ENCODE measurements at regions not wholly inside any gene's neighbourhood (a gene's known extent, or its start where the extent isn't known, plus 50 kb on each side); places are given as distances from the start of the nearest gene placed in this dataset.
"Not testable (repeated sequence)": the region's sequence is repeated elsewhere in the genome, so short reads cannot be mapped to it uniquely, and the experiment has no call there.

DNA sequence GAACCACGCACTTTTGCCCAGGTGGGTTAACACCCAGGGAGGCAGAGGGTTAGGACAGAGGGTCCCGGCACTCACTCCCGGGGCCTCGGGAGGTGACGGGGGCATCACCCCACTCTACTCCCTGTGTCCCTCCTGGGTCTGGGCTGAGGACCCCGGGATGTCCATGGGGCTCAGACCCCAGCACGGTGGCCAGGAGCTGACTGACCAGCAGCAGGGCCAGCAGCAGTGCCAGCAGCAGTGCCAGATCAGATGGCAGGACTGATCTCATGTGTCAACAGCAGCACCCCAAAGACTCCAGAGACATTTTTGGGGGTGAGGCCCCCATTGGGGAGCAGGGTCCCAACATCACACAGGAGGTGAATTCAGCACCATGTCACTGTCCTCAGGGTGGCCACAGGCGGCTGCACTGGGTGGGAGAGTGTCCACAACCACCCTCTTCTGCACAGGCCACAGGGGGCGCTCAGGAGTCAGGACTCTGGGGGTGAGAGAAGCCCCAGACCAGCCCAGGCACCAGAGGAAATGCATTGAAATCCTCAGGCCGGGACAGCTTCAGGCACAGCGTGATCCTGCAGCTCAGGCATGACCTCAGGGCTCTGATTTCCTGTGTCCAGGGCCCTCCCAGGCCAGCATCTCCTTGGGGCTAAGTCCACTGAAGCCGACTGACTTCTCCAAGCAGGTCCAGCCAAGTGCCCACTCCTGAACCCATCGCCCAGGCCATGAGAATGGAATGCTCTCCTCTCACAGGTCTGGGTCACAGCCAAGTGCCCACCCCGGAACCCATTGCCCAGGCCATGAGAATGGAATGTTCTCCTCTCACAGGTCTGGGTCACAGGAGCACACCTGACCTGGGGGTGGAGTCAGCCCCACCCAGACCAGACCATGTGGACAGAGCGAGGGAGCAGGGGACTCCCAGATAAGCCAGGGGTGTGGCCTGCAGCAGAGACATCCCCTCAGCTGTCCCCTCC lies 87.2 kb upstream of the SFSWAP start:
- TF ChIP-seq, protein P1, sequence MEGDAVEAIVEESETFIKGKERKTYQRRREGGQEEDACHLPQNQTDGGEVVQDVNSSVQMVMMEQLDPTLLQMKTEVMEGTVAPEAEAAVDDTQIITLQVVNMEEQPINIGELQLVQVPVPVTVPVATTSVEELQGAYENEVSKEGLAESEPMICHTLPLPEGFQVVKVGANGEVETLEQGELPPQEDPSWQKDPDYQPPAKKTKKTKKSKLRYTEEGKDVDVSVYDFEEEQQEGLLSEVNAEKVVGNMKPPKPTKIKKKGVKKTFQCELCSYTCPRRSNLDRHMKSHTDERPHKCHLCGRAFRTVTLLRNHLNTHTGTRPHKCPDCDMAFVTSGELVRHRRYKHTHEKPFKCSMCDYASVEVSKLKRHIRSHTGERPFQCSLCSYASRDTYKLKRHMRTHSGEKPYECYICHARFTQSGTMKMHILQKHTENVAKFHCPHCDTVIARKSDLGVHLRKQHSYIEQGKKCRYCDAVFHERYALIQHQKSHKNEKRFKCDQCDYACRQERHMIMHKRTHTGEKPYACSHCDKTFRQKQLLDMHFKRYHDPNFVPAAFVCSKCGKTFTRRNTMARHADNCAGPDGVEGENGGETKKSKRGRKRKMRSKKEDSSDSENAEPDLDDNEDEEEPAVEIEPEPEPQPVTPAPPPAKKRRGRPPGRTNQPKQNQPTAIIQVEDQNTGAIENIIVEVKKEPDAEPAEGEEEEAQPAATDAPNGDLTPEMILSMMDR (IDR thresholded peaks at IDR 0.05; ENCODE audit: poor library complexity): not testable (repeated sequence)
- not testable (repeated sequence) for TF ChIP-seq EZH2phosphoT487 (IDR thresholded peaks at IDR 0.05; ENCODE audit: low read depth, severe bottlenecking, unreplicated experiment); EZH2 (IDR thresholded peaks at IDR 0.05; ENCODE audit: borderline replicate concordance)
